ENCODE measurements at regions not wholly inside any gene's neighbourhood (a gene's known extent, or its start where the extent isn't known, plus 50 kb on each side); places are given as distances from the start of the nearest gene placed in this dataset.

DNA sequence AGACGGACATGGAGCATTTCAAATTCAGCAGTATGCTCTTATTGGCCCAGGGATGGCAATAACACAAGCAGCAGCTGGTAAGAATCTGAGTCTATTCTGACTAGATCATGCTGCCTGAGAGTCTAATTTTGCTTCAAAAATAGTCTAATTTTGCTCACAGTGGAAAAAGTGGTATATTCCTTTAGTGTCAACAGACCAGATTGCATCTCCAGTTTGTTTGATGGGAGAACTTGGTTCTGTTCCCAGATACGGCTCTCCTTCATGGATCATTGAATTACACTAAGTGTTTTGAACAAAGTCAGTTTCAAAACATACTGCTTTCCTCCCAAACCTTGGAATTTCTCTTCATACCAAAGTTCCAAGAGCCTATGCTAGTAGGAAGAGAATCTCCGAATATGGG lies 586.1 kb downstream of the RNF144B start:
- no peak for DNase-seq

DNA sequence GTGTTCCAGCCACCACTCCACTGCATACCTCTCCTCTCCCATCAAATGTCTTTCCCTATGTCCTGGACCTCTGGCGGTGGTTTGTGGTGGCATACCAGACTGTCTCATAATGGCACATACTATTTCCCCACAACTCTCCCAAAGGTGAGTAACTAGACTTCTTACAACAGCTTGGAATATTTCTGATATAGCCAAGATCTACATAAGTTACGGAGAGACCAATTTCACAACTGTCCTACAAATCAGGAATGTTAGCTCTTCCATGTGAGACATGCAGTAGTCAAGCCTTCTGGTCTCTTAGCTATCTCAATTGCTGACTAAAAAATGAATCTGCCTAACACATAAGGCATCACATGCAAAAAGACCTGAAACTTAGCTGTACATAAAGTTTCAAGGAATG lies 588.9 kb downstream of the RNF144B start:
- no peak for DNase-seq

DNA sequence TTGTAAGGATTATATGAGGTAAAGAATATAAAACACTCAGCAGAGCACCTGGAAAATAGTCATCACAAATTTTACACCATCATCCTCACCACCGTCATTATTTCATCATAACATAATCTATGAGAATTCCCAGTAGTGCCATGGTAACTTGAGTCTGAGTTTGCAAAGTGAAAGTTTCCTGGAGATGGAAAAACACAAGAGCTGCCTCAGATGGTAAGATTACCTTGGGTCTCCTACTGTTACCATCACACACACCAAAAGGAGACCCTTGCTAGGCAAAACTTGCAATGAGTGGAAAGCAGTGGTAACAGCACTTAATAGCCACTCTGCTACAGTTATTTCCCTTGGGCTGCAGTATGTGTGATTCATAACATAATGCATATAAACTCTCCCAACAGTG lies 589.8 kb downstream of the RNF144B start:
- DNase-seq = no peak

DNA sequence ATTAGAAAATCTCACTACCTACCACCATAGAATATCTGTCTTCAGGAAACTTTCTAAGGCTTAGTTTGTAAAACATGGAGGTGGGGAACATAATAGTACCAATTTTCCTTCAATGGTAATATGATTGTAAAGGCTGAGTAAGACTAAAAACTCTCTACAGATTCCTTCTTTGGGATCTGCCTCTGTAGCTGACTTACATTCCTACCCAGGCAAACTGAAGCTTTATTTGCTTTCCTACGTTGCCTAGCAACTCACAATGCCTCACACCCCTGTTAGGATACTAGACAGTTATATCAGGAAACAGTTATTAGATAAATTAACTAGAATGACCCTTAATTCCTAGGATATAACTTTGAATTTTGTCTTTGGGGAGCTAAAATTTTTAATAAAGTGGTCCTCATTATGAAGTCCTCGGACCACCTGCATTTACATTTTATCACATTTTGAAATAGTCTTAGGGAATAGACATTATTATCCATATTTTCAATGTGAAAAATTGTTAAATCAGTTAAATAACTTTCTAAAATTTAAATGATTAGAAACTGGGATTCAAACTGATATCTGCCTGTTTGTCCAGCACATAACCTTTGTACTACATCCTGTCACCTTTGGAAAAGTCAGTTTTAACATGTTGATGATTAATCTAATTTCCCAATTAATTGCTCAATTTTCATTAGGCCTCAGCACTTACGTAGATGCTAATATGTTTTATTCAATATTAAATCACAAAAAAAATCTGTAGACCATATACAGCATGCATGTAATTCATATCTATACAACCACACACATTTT lies 591.4 kb downstream of the RNF144B start:
- no peak for DNase-seq

DNA sequence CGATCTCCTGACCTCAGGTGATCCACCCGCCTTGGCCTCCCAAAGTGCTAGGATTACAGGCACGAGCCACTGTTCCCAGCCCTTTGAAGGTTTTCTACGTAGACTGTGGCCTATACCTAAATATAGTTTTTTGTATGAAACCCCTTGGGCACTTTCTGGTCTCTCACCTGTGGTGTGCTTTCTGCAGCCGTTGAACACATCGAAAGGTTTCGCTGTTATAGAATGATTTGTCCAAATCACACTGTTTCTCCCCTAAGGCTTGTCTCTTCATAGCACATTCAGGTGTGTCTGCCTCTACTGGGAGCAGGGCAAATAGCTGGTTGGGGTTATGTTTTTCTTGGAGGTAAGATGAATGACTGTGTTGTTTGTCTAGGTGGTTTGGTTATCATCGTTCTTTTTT lies 597.9 kb downstream of the RNF144B start:
- no peak for DNase-seq

DNA sequence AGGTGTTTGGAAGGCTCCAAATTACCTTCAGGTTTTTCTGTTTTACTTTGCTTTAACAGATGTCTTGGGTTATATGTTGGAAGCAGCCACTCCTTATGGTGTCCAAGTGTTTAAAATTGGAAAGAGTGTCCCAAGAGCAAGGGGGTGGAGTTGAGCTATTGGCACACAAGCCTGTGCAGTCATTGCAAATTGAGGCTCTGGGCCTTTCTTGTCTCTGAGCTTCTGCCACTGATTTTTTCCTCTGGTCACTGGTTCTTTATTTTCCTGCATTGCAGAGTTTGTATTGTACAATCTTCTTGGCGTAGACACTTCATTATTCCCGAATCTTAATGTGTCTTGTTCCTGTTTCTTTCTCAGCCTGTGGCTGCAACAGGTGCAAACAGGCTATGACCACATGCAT lies 598.8 kb downstream of the RNF144B start:
- no peak for DNase-seq

DNA sequence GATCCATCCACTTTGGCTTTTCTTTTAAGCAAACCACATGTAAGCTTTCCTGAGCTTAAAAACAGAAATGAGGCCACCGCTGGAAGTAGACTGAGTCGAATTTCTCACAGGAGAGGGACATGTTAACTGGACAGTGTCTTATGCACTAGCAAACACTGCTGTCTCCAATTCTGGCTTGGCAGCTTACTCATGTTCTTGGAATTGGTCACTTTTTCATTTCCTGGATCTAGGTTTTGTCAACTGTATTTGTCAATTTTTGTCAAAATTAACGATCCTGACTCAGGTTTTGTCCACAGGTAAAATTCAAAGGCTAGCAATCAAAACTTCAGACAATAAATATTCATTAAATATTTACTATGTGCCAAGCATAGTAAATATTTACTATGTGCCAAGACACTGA lies 601.5 kb downstream of the RNF144B start:
- no peak for DNase-seq

DNA sequence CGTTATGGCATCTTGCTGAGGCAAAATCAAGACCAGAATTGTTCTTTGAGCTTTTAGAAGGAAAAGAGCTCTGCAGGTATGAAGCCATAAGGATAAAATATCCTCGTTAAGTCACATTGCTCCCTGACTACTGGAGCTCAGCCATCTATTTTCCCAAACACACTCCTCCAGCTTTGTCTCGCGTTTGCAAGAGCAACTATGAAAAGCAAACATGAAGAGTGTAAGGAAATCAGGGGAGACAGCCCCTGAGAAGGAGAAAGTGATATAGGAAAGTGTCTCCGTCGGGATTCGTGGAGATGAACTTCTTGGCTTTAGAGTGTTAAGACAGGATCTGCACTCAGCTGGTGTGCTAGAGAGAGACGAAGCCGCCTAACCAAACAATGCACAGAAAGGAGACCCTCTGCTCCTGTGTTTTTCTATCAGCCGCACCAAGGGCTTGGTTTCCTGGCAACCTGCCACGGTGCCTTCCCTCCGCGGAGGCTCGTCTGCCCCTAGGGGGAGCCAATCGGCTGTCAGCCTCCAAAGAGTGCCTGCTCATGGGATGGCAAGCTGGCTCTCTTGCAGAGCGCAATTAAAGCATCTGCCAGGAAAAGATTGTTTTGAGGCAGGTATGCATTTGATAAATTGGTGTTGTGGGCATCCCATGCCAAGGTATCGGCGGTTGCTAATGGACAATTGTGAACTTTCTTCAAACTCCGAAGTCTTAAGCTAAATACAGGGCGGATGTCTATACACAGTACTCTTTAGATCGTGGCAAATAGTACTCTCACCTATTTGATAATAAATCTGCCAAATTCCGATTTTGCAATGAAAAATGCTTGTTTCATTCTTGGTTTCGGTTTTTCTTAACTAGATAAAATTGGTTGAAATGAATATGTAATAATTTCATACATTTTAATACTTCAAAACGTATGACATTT lies 603.2 kb downstream of the RNF144B start:
- DNase-seq = no peak

DNA sequence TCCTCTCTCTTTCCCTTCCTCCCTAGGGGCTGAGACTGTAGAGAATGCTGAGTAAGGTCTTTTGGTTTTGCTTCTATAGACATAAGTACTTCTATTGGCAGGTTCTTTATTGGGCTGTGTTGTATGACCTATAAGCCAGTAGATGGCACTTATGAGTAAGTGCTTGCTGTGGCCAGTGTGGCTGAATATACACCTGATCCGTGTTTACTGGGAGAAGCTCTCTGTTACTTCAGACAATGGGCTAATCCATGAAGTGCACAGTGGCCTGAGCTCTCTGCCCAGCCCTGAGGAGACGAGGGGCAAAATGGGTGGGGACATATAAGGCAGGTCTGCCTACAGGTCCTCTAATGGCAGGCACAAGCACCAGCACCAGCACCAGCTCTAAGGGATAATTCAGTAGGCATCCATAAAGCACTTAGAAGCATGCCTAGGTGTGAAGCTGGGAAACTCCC lies 610.3 kb downstream of the RNF144B start:
- DNase-seq = no peak

DNA sequence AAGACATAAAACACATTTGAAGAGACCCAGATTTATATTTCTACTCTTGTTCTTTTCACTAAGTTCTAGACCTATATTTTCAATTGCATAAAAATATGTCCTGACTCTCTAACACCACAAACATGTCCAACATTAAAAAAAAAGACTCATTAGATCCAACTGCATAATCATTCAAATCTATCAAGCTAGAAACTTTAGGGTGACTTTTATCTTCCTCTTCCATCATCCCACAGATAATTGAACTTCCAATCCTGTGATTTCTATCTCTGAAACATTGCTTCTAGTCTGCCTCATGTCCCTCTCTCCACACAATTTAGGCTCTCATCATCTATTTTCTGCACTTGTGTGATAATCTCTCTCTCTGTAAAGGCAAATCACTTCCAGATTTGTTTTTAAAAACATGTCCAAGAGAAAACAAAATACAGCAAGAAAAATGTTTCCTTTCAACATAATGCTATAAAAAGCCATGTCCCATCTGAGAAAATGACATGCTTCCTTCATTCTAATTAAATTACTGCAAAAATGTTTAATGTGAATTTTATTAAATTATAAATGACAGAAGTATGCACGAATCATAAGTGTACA lies 615.9 kb downstream of the RNF144B start:
- no peak for DNase-seq

DNA sequence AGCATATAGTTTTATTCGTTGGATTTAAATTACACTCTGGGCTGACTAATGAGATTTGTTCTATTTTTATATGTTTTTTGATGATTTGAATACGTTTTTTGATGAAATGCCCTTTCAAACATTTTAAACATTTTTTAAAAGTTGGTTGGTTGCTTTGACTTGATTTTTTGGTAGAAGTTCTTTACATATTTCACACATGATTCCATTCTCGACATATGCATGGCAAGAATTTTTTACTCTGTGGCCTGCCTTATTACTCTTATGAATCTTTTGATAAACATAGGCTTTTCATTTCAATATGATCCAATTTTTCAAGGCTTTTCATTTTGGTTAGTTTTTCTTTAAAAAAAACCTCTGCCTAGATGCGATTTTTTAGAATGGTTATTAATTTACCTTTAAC lies 617.0 kb downstream of the RNF144B start:
- DNase-seq = no peak

DNA sequence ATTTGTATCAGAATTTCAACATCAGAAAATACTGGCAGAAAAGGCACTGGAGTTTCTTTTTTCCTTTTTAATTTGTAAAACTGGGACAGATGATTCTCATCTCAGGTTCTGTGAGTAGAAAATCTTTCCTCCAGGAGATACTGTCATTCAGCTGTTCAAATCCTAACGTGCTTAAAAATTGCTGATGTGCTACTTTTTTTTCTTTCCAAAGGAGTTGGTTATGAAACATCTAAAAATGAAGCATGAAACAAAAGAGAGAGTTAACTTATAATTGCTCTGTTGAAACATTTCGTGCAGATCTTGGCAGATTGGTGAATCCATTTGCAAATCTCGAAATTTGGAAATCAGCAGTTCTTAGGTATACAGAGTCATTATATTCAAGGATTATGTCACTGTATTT lies 622.6 kb downstream of the RNF144B start:
- DNase-seq = no peak

DNA sequence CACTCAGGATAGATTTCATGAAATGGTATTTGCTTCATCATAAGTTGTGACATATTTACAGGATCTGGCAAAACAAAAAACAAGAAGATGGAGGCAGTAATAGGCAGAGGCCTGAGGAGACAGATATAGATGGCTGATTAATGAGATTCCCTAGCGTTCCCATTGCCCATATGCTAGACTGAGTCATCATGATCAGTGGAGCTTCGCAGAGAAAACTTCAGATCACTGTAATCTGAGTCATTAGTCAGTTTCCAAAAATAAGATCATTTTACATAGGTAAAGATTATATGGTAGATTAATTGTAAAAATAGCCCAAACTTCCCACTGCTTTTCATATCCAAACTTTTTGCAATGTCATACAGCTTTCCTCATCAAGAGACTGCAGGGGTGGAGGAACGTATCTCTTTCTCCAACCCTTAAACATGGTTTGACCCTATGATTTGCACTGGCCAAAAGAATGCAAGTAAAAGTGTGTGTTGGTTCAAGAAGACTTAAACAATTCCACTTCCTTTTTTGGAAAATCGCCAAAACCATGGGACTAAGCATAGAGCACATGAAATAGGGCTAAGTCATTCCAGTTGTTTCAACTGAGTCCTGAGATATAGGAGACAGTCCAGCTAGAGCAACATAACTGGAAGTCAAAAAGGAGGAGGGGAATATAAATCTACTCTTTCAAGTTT lies 626.0 kb downstream of the RNF144B start:
- DNase-seq = no peak

DNA sequence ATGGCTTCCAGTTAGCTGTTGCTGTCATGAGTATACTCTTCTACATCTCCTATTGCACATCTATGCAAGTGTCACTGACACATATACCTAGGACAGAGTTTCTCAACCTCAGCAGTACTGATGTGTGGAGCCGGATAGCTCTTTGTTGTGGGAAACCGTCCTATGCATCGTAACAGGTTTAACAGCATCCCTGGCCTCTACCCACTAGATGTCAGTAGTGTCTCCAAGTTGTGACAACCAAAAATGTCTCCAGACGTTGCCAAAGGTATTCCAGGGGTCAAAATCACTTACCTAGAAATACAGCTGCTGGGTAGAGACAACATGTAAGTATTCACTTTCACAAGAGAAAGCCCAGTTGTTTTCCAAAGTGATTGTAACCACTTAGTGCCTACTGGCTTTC lies 637.6 kb downstream of the RNF144B start:
- no peak for DNase-seq

DNA sequence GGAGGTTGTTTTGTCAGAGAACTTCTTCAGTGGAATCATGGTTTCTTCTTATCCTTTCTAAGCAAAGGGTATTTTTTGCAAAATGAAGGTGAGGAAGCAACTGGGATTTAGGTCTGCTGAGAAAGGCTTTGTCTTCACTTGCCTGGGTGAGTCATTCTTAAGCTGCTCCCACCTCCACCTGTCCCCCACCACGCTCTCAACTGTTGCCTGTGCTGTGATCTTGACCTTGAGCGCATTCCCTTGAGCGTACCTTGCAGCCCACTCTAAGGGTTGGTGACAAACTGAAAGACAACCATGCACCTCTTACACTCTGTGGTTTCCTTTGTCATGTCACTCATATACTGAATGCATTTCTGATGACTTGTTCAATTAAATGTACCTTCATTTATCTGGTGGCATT lies 641.1 kb downstream of the RNF144B start:
- DNase-seq = no peak

DNA sequence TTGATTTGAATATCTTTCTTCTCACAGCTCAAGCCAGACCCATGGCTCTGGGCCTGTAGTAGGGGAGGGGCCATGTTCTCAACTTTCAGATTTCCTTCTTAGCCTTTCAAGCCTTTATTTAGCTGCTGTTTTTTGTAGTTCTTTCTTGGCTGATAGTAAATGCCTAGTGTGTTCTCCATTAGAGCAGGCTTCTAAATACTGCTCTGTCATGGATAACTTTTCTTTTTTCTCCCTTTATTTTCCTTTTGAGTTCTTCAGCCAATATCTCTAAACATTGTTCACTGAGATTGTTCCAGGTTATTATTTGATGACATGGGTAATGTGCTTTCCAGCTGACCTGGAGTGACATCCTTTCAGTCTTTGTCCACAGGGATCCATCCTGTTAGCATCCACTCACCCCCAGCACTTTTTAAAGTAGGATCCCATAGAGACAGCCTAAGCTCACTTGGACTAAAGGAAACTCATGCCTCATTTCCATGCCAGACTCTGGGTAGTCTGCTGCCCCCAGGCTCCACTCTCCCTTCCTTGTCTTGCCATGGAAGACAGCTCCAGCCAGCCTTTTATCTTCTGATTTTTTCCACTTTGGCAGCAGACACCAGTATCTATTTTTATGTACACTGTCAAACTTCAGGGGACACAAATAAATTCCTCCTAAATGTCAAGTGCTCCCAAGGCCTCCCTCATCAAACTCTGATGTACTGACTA lies 645.6 kb downstream of the RNF144B start:
- DNase-seq = no peak

DNA sequence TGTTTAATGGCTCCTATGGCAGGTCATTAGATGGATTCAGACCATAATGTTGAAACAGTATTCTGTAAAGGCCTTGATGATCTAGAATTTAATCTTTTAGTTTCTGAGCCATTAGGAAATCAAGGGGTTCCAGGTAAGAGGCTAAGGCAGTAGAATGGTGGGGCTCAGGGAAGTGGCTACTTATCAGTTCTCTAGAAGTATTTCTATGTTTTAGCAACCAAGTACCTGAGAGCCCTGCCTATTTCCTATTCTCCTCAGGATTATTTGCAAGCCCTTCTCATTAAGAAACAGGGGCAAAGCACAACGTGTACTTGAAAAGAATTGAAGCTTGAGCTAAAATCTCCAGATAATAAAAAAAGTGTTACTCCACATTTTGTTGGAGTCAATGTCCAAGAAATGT lies 646.5 kb downstream of the RNF144B start:
- no peak for DNase-seq

DNA sequence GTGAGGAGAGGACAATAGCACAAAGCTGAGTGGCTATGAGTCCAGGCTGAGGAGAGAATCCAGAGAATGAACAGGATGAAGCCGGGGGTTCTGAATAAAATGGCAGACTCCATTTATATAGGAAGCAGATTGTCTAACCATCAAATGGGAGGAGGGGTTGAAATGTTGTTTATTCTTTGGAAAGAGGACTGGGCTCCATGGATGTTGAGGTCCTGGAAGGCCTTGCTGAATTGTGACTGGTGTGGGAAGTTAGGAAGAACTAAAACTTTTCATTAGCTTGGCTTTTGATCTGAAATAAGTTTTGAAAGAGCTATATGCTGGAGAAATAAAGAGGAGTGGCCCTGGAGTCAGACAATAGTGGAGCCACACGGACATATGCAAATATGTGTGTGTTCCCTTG lies 647.8 kb downstream of the RNF144B start:
- DNase-seq = no peak

DNA sequence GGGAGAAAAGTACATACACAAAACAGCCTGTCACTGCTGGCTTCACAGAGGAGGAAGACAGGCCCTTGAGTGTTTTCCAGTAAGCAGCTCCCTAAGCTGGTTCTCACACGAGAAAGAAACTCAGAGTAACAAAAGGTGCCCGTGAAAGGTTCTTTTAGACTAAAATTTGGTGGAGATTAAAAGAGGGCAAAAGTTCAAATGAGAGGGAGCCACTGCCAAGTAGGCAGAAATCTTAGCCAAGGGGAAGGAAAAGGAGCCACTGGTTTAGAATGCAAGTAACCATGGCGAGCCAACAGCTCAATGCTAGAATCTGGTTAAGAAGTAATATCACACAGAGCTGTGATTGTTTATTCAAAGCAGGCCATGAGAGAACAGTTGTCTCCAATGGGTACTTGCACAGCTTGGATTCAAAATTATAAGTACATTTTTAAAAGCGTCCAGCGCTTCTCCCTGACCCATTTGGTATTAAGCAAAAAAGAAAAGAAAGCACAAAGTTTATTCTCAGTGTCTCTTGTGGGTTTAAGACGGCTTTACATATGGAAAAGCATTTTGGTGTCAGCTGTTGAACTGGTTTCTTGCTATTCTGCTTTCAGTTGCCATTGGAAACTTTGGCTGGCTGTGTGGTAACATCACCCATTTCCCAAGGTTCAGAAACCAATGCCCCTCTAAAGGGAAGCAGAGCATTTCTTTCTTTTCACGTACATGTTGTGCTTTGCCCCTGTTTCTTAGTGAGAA lies 648.5 kb downstream of the RNF144B start:
- no peak for DNase-seq

DNA sequence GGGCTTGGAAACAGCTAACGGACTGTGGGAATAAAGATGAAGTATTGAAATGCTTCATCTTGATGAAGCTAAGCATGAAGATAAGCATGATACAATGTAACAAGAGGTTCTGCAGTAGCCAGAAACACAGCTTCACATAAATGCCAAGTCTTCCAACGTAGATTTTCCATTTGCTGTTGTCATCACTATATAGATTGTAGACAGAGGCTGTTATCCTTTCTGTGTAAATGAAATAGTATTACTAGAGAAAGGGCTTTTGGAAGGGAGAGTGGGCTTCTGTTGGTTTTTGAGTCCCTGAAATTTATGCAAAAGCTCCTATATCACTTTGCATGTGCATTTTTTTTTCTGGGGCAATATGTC lies 649.0 kb downstream of the RNF144B start:
- DNase-seq = no peak

DNA sequence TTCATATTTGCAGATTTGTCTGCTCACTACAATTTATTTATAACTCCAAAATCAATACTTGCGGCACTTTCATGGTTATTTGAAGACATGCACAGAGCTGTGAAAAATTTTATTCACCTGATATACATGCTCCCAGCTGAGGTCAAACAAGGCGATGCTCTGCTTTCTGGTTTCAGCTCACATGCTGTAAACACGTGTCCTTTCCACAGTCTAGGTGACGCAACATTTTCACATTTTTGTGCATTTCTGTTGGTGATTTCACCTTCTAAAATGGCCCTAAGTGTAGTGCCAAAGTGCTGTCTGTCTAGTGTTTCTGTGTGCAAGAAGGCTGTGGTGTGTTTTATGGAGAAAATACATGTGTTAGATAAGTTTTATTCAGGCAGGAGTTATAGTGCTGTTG lies 650.5 kb downstream of the RNF144B start:
- no peak for DNase-seq

DNA sequence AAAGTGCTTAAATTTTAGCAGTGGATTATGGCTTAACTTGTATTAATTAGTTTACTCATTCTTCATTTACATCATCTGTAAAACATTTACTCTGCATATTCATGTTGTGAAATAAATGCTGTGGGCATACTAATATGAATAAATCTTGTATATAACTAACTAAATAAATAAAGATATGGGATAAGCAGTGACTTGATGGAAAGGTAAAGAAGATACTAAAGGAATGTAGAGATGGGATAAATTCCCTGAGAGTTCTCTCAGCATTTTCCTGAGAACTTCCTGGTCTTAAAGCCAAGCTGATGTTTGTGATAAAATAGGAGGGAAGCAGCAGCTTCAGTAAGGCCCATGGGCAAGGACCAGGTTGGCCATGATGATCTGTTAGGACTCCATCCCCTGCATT lies 652.1 kb downstream of the RNF144B start:
- DNase-seq = no peak
